A549 (cell line): ENCODE measurements at regions not wholly inside any gene's neighbourhood (a gene's known extent, or its start where the extent isn't known, plus 50 kb on each side); places are given as distances from the start of the nearest gene placed in this dataset.

Experiments
- ATAC-seq, 2 experiments: fragments of 200-7000 bp in 1 of 2; fragments of >200 bp in 1 of 2; cut with Nextera tagmentation in 1 of 2; cut with Tn5 transposase in 1 of 2; 3 replicates each; pipeline versions ENCODE4 v1.8.0 to v1.9.1; 2018 to 2020; ENCODE audit warnings: mild to moderate bottlenecking in 1 of 2, moderate library complexity in 1 of 2
- CTCF ChIA-PET: fragments of 300-600 bp; sonication (Branson Sonifier 250); formaldehyde crosslinking; extraction: SDS; loops from one replicate; lab custom pipeline; 2021; ENCODE audit warnings: antibody characterized with exemption, inconsistent platforms; lab: Yijun Ruan, JAX
- POLR2A ChIA-PET: fragments of 350-600 bp; formaldehyde crosslinking; extraction: SDS; loops from one replicate; lab custom pipeline; 2021; ENCODE audit warnings: antibody characterized with exemption, inconsistent platforms; lab: Yijun Ruan, JAX
- DNase-seq, 2 experiments: peaks; one replicate each; pipeline versions ENCODE4 v3.0.0 to v3.0.0-alpha.2; 2011 to 2016; ENCODE audit warnings: low read depth in 1 of 2, low spot score in 1 of 2
- FAIRE-seq: peaks from 2 replicates; lab custom pipeline; 2011; peaks lifted over from hg19 to GRCh38; lab: Jason Lieb, UNC
- H3K27ac ChIP-seq, 2 experiments: fragments of >200 bp; sonication (Bioruptor Twin); formaldehyde crosslinking; 3 replicates each; pipeline ENCODE4 v1.5.1; 2016 to 2017
- H3K4me1 ChIP-seq: fragments of >200 bp; sonication (Bioruptor Twin); formaldehyde crosslinking; 3 replicates; pipeline ENCODE4 v1.6.1; 2016
- H3K4me2 ChIP-seq: fragments of >200 bp; sonication (Bioruptor Twin); formaldehyde crosslinking; 3 replicates; pipeline ENCODE4 v1.6.1; 2016
- H3K4me3 ChIP-seq: fragments of >200 bp; sonication (Bioruptor Twin); formaldehyde crosslinking; 3 replicates; pipeline ENCODE4 v1.5.1; 2016
- H3K9me3 ChIP-seq: fragments of >200 bp; sonication (Bioruptor Twin); formaldehyde crosslinking; 3 replicates; pipeline ENCODE4 v1.6.1; 2016
- CEBPB ChIP-seq, 2 experiments: fragments of >200 bp in 1 of 2; sonication (Bioruptor Twin) in 1 of 2; formaldehyde crosslinking in 1 of 2; IDR thresholded peaks; 2 replicates each; pipeline ENCODE4 v1.6.1; 2012 to 2016
- FOSB ChIP-seq: fragments of 250-450 bp; sonication (Bioruptor Pico); IDR thresholded peaks from 2 replicates; pipeline ENCODE4 v1.5.0; 2020; ENCODE audit warnings: mild to moderate bottlenecking, moderate library complexity
- HEYL ChIP-seq: fragments of 250-450 bp; sonication (Bioruptor Pico); IDR thresholded peaks from 2 replicates; pipeline ENCODE4 v1.8.0; 2021; ENCODE audit warnings: mild to moderate bottlenecking, moderate library complexity
- KDM1A ChIP-seq: fragments of 200-600 bp; sonication (generic); IDR thresholded peaks from 2 replicates; pipeline ENCODE4 v1.6.1; 2016; ENCODE audit warnings: low read depth, mild to moderate bottlenecking
- POLR2A ChIP-seq: IDR thresholded peaks from 2 replicates; pipeline ENCODE4 v1.6.1; 2012; ENCODE audit warnings: mild to moderate bottlenecking, low read length
- RAD21 ChIP-seq, 2 experiments: fragments of >200 bp in 1 of 2; sonication (Bioruptor Twin) in 1 of 2; formaldehyde crosslinking in 1 of 2; IDR thresholded peaks in 1 of 2; conservative IDR thresholded peaks in 1 of 2; 2 replicates in 1 of 2; 3 replicates in 1 of 2; pipeline ENCODE4 v1.6.1; 2012 to 2018; ENCODE audit warnings: inconsistent platforms in 1 of 2
- RNF2 ChIP-seq: fragments of 200-600 bp; sonication (generic); IDR thresholded peaks from 2 replicates; pipeline ENCODE4 v1.6.1; 2016; ENCODE audit warnings: low read depth, mild to moderate bottlenecking, antibody characterized with exemption, moderate library complexity, borderline replicate concordance
- TP53 ChIP-seq: fragments of 250-450 bp; sonication (Bioruptor Pico); IDR thresholded peaks from 2 replicates; pipeline ENCODE4 v1.5.0; 2021; ENCODE audit warnings: mild to moderate bottlenecking, moderate library complexity
- ZFP36 ChIP-seq: fragments of 450-650 bp; IDR thresholded peaks from 2 replicates; pipeline ENCODE4 v1.6.1; 2014; ENCODE audit warnings: borderline replicate concordance; ENCODE audit not compliant: partially characterized antibody
- TF ChIP-seq, protein P1 (sequence below): IDR thresholded peaks from 2 replicates; pipeline ENCODE4 v1.6.1; 2012
- TF ChIP-seq, protein P2 (sequence below): fragments of 200-600 bp; sonication (generic); IDR thresholded peaks from 2 replicates; pipeline ENCODE4 v1.6.1; 2016; ENCODE audit warnings: antibody characterized with exemption, mild to moderate bottlenecking, moderate library complexity
- TF ChIP-seq, protein P3 (sequence below): fragments of 450-650 bp; IDR thresholded peaks from 2 replicates; pipeline ENCODE4 v1.6.1; 2014; ENCODE audit warnings: antibody characterized with exemption
- TF ChIP-seq, protein P4 (sequence below): IDR thresholded peaks from 2 replicates; pipeline ENCODE4 v1.6.1; 2012; ENCODE audit warnings: low read depth, borderline replicate concordance
- TF ChIP-seq, protein P5 (sequence below): fragments of >200 bp; sonication (Bioruptor Twin); formaldehyde crosslinking; IDR thresholded peaks from 2 replicates; pipeline ENCODE4 v1.6.1; 2016
- TF ChIP-seq, protein P6 (sequence below): fragments of 150-350 bp; IDR thresholded peaks from 2 replicates; pipeline ENCODE4 v1.6.1; 2014; ENCODE audit warnings: low read depth, mild to moderate bottlenecking, low read length
- TF ChIP-seq, protein P7 (sequence below): fragments of >200 bp; sonication (Bioruptor Twin); formaldehyde crosslinking; IDR thresholded peaks from 3 replicates; pipeline ENCODE4 v1.5.1; 2016
- TF ChIP-seq, protein P8 (sequence below): fragments of >200 bp; sonication (Bioruptor Twin); formaldehyde crosslinking; IDR thresholded peaks from 3 replicates; pipeline ENCODE4 v1.6.1; 2016

DNA sequence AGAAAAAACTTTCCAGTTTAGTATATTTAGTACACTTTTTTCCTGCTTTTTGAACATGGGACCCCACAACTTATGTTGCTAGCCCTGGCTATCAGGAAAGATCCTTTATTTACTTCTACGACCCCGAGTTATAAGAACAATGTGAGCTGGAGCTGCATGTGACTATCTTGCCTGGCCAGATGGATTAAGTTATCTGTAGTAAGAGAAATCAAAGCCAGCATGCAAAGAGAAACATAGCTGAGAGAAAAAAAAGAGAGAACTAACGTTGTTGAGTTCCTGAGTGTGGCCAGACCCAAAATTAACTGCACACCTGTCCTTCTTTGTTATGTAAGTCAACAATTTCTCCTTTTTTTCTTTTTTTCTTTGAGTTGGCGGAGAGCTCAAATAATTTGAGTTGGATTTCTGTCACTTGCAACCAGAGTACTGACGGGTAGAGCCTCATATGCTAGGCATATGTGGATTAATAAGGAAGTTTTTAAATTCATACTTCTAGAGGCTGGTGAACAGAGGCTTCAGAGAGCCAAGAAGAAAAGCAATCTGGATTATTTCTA is 219.5 kb downstream of the HACE1 start (continued):
- TF ChIP-seq, protein P1, sequence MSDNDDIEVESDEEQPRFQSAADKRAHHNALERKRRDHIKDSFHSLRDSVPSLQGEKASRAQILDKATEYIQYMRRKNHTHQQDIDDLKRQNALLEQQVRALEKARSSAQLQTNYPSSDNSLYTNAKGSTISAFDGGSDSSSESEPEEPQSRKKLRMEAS = no peak
- TF ChIP-seq, protein P2, sequence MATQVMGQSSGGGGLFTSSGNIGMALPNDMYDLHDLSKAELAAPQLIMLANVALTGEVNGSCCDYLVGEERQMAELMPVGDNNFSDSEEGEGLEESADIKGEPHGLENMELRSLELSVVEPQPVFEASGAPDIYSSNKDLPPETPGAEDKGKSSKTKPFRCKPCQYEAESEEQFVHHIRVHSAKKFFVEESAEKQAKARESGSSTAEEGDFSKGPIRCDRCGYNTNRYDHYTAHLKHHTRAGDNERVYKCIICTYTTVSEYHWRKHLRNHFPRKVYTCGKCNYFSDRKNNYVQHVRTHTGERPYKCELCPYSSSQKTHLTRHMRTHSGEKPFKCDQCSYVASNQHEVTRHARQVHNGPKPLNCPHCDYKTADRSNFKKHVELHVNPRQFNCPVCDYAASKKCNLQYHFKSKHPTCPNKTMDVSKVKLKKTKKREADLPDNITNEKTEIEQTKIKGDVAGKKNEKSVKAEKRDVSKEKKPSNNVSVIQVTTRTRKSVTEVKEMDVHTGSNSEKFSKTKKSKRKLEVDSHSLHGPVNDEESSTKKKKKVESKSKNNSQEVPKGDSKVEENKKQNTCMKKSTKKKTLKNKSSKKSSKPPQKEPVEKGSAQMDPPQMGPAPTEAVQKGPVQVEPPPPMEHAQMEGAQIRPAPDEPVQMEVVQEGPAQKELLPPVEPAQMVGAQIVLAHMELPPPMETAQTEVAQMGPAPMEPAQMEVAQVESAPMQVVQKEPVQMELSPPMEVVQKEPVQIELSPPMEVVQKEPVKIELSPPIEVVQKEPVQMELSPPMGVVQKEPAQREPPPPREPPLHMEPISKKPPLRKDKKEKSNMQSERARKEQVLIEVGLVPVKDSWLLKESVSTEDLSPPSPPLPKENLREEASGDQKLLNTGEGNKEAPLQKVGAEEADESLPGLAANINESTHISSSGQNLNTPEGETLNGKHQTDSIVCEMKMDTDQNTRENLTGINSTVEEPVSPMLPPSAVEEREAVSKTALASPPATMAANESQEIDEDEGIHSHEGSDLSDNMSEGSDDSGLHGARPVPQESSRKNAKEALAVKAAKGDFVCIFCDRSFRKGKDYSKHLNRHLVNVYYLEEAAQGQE = no peak
- TF ChIP-seq, protein P3, sequence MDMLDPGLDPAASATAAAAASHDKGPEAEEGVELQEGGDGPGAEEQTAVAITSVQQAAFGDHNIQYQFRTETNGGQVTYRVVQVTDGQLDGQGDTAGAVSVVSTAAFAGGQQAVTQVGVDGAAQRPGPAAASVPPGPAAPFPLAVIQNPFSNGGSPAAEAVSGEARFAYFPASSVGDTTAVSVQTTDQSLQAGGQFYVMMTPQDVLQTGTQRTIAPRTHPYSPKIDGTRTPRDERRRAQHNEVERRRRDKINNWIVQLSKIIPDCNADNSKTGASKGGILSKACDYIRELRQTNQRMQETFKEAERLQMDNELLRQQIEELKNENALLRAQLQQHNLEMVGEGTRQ = no peak
- TF ChIP-seq, protein P4, sequence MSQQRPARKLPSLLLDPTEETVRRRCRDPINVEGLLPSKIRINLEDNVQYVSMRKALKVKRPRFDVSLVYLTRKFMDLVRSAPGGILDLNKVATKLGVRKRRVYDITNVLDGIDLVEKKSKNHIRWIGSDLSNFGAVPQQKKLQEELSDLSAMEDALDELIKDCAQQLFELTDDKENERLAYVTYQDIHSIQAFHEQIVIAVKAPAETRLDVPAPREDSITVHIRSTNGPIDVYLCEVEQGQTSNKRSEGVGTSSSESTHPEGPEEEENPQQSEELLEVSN = no peak

DNA sequence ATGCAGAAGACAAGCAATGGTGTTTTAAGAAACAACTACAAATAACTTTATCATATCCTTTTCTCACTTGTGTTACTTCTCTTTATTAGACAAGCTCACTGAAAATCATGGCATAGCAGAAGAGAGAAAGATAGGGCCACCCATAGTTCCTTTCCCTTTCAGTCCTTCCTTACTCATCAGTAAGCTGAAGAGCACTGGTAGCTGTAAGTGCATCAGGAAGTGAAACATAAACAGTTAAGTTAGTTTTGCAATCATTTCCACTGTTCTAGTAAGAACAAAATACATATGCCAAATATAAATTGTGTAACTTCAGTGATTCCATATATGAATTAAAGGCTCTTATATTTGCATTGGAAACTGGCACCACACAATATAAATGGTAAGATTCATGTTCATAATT is 220.1 kb downstream of the HACE1 start:
- no peak overlapping the region for H3K4me2 ChIP-seq
- TF ChIP-seq RAD21 (conservative IDR thresholded peaks at IDR 0.05 in 1 of 2, IDR thresholded peaks at IDR 0.05 in 1 of 2) (no peak), HEYL (no peak), CEBPB (IDR thresholded peaks at IDR 0.05) (no peak), FOSB (CRISPR knock-in tag) (no peak), TP53 (CRISPR knock-in tag) (no peak), KDM1A (no peak), POLR2A (no peak), RNF2 (no peak), ZFP36 (no peak)
- TF ChIP-seq, protein P5, sequence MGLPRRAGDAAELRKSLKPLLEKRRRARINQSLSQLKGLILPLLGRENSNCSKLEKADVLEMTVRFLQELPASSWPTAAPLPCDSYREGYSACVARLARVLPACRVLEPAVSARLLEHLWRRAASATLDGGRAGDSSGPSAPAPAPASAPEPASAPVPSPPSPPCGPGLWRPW = no peak
- TF ChIP-seq, protein P6, sequence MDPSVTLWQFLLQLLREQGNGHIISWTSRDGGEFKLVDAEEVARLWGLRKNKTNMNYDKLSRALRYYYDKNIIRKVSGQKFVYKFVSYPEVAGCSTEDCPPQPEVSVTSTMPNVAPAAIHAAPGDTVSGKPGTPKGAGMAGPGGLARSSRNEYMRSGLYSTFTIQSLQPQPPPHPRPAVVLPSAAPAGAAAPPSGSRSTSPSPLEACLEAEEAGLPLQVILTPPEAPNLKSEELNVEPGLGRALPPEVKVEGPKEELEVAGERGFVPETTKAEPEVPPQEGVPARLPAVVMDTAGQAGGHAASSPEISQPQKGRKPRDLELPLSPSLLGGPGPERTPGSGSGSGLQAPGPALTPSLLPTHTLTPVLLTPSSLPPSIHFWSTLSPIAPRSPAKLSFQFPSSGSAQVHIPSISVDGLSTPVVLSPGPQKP = no peak
- TF ChIP-seq, protein P7, sequence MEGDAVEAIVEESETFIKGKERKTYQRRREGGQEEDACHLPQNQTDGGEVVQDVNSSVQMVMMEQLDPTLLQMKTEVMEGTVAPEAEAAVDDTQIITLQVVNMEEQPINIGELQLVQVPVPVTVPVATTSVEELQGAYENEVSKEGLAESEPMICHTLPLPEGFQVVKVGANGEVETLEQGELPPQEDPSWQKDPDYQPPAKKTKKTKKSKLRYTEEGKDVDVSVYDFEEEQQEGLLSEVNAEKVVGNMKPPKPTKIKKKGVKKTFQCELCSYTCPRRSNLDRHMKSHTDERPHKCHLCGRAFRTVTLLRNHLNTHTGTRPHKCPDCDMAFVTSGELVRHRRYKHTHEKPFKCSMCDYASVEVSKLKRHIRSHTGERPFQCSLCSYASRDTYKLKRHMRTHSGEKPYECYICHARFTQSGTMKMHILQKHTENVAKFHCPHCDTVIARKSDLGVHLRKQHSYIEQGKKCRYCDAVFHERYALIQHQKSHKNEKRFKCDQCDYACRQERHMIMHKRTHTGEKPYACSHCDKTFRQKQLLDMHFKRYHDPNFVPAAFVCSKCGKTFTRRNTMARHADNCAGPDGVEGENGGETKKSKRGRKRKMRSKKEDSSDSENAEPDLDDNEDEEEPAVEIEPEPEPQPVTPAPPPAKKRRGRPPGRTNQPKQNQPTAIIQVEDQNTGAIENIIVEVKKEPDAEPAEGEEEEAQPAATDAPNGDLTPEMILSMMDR = no peak
- TF ChIP-seq, protein P8, sequence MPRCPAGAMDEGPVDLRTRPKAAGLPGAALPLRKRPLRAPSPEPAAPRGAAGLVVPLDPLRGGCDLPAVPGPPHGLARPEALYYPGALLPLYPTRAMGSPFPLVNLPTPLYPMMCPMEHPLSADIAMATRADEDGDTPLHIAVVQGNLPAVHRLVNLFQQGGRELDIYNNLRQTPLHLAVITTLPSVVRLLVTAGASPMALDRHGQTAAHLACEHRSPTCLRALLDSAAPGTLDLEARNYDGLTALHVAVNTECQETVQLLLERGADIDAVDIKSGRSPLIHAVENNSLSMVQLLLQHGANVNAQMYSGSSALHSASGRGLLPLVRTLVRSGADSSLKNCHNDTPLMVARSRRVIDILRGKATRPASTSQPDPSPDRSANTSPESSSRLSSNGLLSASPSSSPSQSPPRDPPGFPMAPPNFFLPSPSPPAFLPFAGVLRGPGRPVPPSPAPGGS = no peak
- TF ChIP-seq, all 56 proteins: peak for 0
- Histone ChIP-seq H3K4me1 (no peaks in the 10 kb centered on the region), H3K9me3 (no peaks in the 10 kb centered on the region), H3K4me3 (no peak overlapping the region), H3K27ac (no peak overlapping the region)
- no peak for ATAC-seq
- POLR2A ChIA-PET = no interaction called here
- CTCF ChIA-PET = no interaction called here
- DNase-seq = no peak
- no peak for FAIRE-seq
